ENCODE measurements at regions not wholly inside any gene's neighbourhood (a gene's known extent, or its start where the extent isn't known, plus 50 kb on each side); places are given as distances from the start of the nearest gene placed in this dataset.

DNA sequence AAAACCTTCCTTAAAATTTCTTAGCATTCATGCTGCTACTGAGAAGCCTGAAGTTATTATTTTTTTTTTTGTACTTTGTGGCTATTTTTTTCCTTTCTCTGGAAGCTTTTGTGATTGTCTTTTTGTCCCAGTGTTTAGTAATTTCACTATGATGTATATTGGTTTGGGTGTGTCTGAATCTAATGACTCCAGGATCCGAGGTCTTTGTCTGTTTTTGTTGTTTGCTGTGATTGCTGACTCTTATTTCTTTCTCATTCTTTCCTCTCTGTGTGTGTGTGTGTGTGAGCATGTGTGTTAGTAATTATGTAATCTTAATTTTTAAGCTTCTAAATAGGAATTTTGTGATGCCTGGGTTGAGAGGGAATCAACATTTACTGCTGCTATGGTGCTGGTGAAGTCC, 152.0 kb downstream of the RAP2B start:
- ATAC-seq = no peak
- Mint-ChIP-seq H3K27ac (no peak overlapping the region), H3K36me3 (no peaks in the 10 kb centered on the region), H3K9me3 (peaks cover 15% of the 10 kb centered on the region), H3K4me3 (no peak overlapping the region), H3K27me3 (ENCODE audit: low read depth) (no peaks in the 10 kb centered on the region; the same call in 1 of the 2 replicates), H3K4me1 (no peaks in the 10 kb centered on the region)
- ChIA-PET POLR2A (no interaction called here), CTCF (no interaction called here)
- TF ChIP-seq, protein P1, sequence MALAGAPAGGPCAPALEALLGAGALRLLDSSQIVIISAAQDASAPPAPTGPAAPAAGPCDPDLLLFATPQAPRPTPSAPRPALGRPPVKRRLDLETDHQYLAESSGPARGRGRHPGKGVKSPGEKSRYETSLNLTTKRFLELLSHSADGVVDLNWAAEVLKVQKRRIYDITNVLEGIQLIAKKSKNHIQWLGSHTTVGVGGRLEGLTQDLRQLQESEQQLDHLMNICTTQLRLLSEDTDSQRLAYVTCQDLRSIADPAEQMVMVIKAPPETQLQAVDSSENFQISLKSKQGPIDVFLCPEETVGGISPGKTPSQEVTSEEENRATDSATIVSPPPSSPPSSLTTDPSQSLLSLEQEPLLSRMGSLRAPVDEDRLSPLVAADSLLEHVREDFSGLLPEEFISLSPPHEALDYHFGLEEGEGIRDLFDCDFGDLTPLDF (CRISPR knock-in tag; IDR thresholded peaks at IDR 0.05) = no peak
- TF ChIP-seq ZBTB43 (CRISPR knock-in tag; IDR thresholded peaks at IDR 0.05) = no peak
- no peak for TF ChIP-seq IRF1 (CRISPR knock-in tag; IDR thresholded peaks at IDR 0.05)
- TF ChIP-seq KAT7 (CRISPR knock-in tag; IDR thresholded peaks at IDR 0.05; ENCODE audit: borderline replicate concordance) = no peak
- TF ChIP-seq, protein P2, sequence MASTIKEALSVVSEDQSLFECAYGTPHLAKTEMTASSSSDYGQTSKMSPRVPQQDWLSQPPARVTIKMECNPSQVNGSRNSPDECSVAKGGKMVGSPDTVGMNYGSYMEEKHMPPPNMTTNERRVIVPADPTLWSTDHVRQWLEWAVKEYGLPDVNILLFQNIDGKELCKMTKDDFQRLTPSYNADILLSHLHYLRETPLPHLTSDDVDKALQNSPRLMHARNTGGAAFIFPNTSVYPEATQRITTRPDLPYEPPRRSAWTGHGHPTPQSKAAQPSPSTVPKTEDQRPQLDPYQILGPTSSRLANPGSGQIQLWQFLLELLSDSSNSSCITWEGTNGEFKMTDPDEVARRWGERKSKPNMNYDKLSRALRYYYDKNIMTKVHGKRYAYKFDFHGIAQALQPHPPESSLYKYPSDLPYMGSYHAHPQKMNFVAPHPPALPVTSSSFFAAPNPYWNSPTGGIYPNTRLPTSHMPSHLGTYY (CRISPR knock-in tag; IDR thresholded peaks at IDR 0.05) = no peak
- TF ChIP-seq, protein P3, sequence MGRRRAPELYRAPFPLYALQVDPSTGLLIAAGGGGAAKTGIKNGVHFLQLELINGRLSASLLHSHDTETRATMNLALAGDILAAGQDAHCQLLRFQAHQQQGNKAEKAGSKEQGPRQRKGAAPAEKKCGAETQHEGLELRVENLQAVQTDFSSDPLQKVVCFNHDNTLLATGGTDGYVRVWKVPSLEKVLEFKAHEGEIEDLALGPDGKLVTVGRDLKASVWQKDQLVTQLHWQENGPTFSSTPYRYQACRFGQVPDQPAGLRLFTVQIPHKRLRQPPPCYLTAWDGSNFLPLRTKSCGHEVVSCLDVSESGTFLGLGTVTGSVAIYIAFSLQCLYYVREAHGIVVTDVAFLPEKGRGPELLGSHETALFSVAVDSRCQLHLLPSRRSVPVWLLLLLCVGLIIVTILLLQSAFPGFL (CRISPR knock-in tag; IDR thresholded peaks at IDR 0.05; ENCODE audit: borderline replicate concordance) = no peak
- TF ChIP-seq ZNF423 (CRISPR knock-in tag; IDR thresholded peaks at IDR 0.05) = no peak
- no peak for TF ChIP-seq AFF4 (CRISPR knock-in tag; IDR thresholded peaks at IDR 0.05; ENCODE audit: borderline replicate concordance)
- TF ChIP-seq CBFB (CRISPR knock-in tag; IDR thresholded peaks at IDR 0.05; ENCODE audit: low read depth) = no peak
- TF ChIP-seq ZMAT4 (CRISPR knock-in tag; IDR thresholded peaks at IDR 0.05) = no peak
- no peak for DNase-seq (ENCODE audit: low spot score)

- CTCF ChIA-PET = no interaction called here
- Mint-ChIP-seq H3K4me1 (no peaks in the 10 kb centered on the region), H3K36me3 (no peaks in the 10 kb centered on the region), H3K27ac (no peak overlapping the region), H3K9me3 (peaks cover 15% of the 10 kb centered on the region), H3K27me3 (ENCODE audit: low read depth) (no peaks in the 10 kb centered on the region; the same call in 1 of the 2 replicates), H3K4me3 (no peak overlapping the region)
- POLR2A ChIA-PET = no interaction called here
- TF ChIP-seq PRRX2 (CRISPR knock-in tag; IDR thresholded peaks at IDR 0.05) (no peak), RELA (CRISPR knock-in tag; IDR thresholded peaks at IDR 0.05; ENCODE audit: borderline replicate concordance) (no peak), ZNF416 (CRISPR knock-in tag; IDR thresholded peaks at IDR 0.05) (no peak), ELF4 (CRISPR knock-in tag; IDR thresholded peaks at IDR 0.05; ENCODE audit: low read depth) (no peak)
- ATAC-seq (no peak), DNase-seq (ENCODE audit: low spot score) (no peak)
These were observed 153.8 kb downstream of the RAP2B start for GRCh38 chr3:153315781-153316180.

Data from WTC11 (cell line).